ENCODE measurements at regions not wholly inside any gene's neighbourhood (a gene's known extent, or its start where the extent isn't known, plus 50 kb on each side); places are given as distances from the start of the nearest gene placed in this dataset.

- TF ChIP-seq YY1 (IDR thresholded peaks at IDR 0.05; ENCODE audit: low read depth) (no peak), TEAD4 (IDR thresholded peaks at IDR 0.05) (no peak), ZBTB7A (IDR thresholded peaks at IDR 0.05; ENCODE audit: low read depth) (no peak), TAF1 (IDR thresholded peaks at IDR 0.05; ENCODE audit: low read depth) (no peak), NFIC (IDR thresholded peaks at IDR 0.05) (no peak), EGR1 (IDR thresholded peaks at IDR 0.05) (no peak), CREB1 (IDR thresholded peaks at IDR 0.05; ENCODE audit: low read depth) (no peak), FOXM1 (IDR thresholded peaks at IDR 0.05; ENCODE audit: borderline replicate concordance, low read depth) (no peak), USF1 (IDR thresholded peaks at IDR 0.05) (no peak), CEBPB (IDR thresholded peaks at IDR 0.05) (no peak), MAX (IDR thresholded peaks at IDR 0.05) (no peak)
- TF ChIP-seq, protein P1, sequence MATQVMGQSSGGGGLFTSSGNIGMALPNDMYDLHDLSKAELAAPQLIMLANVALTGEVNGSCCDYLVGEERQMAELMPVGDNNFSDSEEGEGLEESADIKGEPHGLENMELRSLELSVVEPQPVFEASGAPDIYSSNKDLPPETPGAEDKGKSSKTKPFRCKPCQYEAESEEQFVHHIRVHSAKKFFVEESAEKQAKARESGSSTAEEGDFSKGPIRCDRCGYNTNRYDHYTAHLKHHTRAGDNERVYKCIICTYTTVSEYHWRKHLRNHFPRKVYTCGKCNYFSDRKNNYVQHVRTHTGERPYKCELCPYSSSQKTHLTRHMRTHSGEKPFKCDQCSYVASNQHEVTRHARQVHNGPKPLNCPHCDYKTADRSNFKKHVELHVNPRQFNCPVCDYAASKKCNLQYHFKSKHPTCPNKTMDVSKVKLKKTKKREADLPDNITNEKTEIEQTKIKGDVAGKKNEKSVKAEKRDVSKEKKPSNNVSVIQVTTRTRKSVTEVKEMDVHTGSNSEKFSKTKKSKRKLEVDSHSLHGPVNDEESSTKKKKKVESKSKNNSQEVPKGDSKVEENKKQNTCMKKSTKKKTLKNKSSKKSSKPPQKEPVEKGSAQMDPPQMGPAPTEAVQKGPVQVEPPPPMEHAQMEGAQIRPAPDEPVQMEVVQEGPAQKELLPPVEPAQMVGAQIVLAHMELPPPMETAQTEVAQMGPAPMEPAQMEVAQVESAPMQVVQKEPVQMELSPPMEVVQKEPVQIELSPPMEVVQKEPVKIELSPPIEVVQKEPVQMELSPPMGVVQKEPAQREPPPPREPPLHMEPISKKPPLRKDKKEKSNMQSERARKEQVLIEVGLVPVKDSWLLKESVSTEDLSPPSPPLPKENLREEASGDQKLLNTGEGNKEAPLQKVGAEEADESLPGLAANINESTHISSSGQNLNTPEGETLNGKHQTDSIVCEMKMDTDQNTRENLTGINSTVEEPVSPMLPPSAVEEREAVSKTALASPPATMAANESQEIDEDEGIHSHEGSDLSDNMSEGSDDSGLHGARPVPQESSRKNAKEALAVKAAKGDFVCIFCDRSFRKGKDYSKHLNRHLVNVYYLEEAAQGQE (IDR thresholded peaks at IDR 0.05; ENCODE audit: low read depth) = no peak
Observed at GRCh38 chr10:107299606-107300005, 135.1 kb upstream of the SORCS1 start.

- TF ChIP-seq RAD21 (IDR thresholded peaks at IDR 0.05; ENCODE audit: low read depth) = no peak
Observed at GRCh38 chr10:107284187-107284586, 119.7 kb upstream of the SORCS1 start.

DNA sequence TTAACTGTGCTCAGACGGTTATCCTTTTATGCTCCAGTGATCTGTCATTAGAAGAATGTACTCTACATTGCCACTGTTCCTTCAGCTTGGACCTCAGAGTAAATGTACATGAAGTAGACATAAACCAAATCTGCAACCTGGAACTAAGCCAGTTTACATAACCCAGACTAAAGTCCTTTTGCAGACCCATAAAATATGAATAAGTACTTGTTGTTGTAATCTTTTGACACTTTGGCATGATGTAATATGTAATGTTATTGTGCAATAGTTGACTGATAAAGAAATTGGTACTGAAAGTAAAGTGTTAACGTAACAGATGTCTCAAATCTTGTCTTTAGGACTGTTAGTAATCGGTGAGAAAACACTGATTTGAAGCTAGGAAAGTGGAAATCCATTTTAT lies 115.8 kb upstream of the SORCS1 start:
- TF ChIP-seq YY1 (IDR thresholded peaks at IDR 0.05; ENCODE audit: low read depth) = no peak
- TF ChIP-seq, protein P1 (IDR thresholded peaks at IDR 0.05; ENCODE audit: low read depth) = no peak
- no peak for TF ChIP-seq TAF1 (IDR thresholded peaks at IDR 0.05; ENCODE audit: low read depth)
- no peak for TF ChIP-seq FOXM1 (IDR thresholded peaks at IDR 0.05; ENCODE audit: borderline replicate concordance, low read depth)
- TF ChIP-seq NFIC (IDR thresholded peaks at IDR 0.05) = no peak
- no peak; the same call in 1 of the 2 replicates for TF ChIP-seq CEBPB (IDR thresholded peaks at IDR 0.05)
- TF ChIP-seq RAD21 (IDR thresholded peaks at IDR 0.05; ENCODE audit: low read depth) = no peak
- no peak for TF ChIP-seq MAX (IDR thresholded peaks at IDR 0.05)
- no peak for TF ChIP-seq TCF12 (IDR thresholded peaks at IDR 0.05; ENCODE audit: low read depth)
- TF ChIP-seq USF1 (IDR thresholded peaks at IDR 0.05) = no peak
- no peak for TF ChIP-seq ZBTB7A (IDR thresholded peaks at IDR 0.05; ENCODE audit: low read depth)
- no peak for TF ChIP-seq EGR1 (IDR thresholded peaks at IDR 0.05)

GRCh38 chr10:107277591-107277990 lies 113.1 kb upstream of the SORCS1 start:
- TF ChIP-seq CREB1 (IDR thresholded peaks at IDR 0.05; ENCODE audit: low read depth) (no peak), ZBTB7A (IDR thresholded peaks at IDR 0.05; ENCODE audit: low read depth) (no peak), MAX (IDR thresholded peaks at IDR 0.05) (no peak), USF1 (IDR thresholded peaks at IDR 0.05) (no peak), EGR1 (IDR thresholded peaks at IDR 0.05) (no peak), NFIC (IDR thresholded peaks at IDR 0.05) (no peak)

DNA sequence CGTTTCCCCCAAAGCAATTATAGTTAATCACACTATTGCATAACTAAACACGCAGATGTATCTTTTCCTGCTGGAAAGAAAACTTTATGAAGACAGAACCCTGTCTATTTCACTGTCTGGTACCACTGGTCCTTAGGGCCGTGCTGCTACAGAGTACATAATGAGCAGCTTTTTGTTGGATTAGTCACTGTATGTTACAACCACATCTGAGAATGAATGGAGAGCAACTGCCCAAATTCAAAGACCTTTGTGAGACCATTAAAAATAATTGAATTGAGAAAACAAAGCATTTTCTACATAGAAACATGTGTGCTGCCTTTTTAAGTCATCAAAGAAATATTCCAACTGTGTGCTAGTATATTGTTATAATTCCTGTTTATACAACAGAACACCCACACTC lies 111.3 kb upstream of the SORCS1 start:
- TF ChIP-seq, protein P1 (IDR thresholded peaks at IDR 0.05; ENCODE audit: low read depth) = no peak
- TF ChIP-seq YY1 (IDR thresholded peaks at IDR 0.05; ENCODE audit: low read depth) (no peak), CEBPB (IDR thresholded peaks at IDR 0.05) (no peak), CREB1 (IDR thresholded peaks at IDR 0.05; ENCODE audit: low read depth) (no peak), EP300 (IDR thresholded peaks at IDR 0.05; ENCODE audit: borderline replicate concordance) (no peak), ZBTB7A (IDR thresholded peaks at IDR 0.05; ENCODE audit: low read depth) (no peak), MAX (IDR thresholded peaks at IDR 0.05) (no peak), EGR1 (IDR thresholded peaks at IDR 0.05) (no peak), USF1 (IDR thresholded peaks at IDR 0.05) (no peak), TEAD4 (IDR thresholded peaks at IDR 0.05) (no peak), TAF1 (IDR thresholded peaks at IDR 0.05; ENCODE audit: low read depth) (no peak), NFIC (IDR thresholded peaks at IDR 0.05) (no peak), RAD21 (IDR thresholded peaks at IDR 0.05; ENCODE audit: low read depth) (no peak), FOXM1 (IDR thresholded peaks at IDR 0.05; ENCODE audit: borderline replicate concordance, low read depth) (no peak), TCF12 (IDR thresholded peaks at IDR 0.05; ENCODE audit: low read depth) (no peak)

Measured in Ishikawa (cell line).